Activated gamma-delta T cell (primary cell): ENCODE measurements at regions not wholly inside any gene's neighbourhood (a gene's known extent, or its start where the extent isn't known, plus 50 kb on each side); places are given as distances from the start of the nearest gene placed in this dataset.
"Not testable (repeated sequence)": the region's sequence is repeated elsewhere in the genome, so short reads cannot be mapped to it uniquely, and the experiment has no call there.

Experiments
- DNase-seq: peaks from one replicate; lab custom pipeline; 2025; lab: John Stamatoyannopoulos, UW

DNA sequence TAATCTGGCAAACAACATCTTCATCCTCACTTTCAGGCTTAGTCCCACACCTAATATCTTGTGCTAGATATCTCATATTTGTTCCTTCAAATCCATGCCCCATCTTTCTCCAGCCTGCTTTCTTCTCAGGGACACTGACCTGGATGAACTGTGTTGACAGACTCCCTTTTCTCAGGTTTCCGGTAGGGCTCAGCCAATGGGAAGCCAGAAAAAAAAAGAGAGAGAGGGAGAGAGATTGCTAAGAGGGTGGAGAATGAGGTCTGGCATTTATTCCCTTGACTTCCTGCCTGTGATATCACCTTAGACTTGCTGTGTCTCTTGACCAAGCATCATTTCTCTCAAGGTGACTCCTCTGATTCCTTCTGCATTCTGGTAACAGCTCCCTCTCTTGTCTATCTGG, 145.6 kb upstream of the ABI3BP start:
- DNase-seq: no peak

GRCh38 chr3:101134331-101134730, 141.1 kb upstream of the ABI3BP start:
- no peak for DNase-seq

- DNase-seq: no peak
These were observed 140.4 kb upstream of the ABI3BP start for GRCh38 chr3:101133652-101134051.

DNA sequence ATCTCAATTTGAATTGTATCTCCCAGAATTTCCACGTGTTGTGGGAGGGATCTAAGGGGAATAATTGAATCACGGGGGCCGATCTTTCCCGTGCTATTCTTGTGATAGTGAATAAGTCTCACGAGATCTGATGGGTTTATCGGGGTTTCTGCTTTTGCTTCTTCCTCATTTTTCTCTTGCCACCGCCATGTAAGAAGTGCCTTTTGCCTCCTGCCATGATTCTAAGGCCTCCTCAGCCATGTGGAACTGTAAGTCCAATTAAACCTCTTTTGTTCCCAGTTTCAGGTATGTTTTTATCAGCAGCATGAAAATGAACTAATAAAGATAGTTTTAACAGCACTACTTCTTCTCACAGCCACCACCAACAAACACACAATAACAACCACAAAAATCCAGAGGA, 140.0 kb upstream of the ABI3BP start:
- not testable (repeated sequence) for DNase-seq

GRCh38 chr3:101131767-101132166, 138.5 kb upstream of the ABI3BP start:
- no peak for DNase-seq

GRCh38 chr3:101128786-101129185, 135.6 kb upstream of the ABI3BP start:
- DNase-seq: no peak

GRCh38 chr3:101128001-101128400, 134.8 kb upstream of the ABI3BP start:
- no peak for DNase-seq

- DNase-seq: no peak
These were observed 130.9 kb upstream of the ABI3BP start for GRCh38 chr3:101124125-101124524.

DNA sequence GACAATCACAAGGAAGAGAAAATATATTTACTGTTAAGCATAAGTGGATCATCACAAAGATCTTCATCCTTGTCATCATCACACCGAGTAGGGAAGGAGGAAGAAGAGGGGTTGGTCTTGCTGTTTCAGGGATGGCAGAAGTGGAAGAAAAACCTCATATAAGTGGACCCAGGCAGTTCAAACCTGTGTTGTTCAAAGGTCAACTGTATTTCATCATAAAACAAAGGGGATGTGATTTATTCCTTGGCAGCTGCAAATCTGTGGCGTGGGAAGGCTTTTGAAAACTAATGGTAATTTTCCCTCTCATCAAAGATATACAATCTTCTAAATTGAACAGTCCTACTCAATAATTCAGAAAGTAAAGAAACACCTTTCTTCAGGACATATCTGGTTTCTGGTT, 129.9 kb upstream of the ABI3BP start:
- DNase-seq: no peak

- DNase-seq: no peak
These were observed 129.5 kb upstream of the ABI3BP start for GRCh38 chr3:101122681-101123080.

DNA sequence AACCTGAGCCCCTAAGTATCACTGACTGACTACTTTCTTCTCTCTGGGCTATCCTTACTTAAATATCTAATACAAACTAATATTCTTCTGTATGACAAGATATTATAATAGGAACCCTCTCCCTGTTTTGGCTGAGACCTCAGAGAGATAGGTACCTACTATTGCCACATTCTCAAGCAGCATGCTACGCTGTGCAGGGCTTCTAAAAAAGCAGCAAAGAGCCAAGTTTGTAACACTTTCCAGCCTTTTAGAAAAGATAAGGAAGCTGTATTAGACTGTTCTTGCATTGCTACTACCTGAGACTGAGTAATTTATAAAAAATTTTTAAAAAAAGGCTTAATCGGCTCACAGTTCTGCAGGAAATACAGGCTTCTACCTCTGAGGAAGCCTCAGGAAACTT, 126.8 kb upstream of the ABI3BP start:
- no peak for DNase-seq

DNA sequence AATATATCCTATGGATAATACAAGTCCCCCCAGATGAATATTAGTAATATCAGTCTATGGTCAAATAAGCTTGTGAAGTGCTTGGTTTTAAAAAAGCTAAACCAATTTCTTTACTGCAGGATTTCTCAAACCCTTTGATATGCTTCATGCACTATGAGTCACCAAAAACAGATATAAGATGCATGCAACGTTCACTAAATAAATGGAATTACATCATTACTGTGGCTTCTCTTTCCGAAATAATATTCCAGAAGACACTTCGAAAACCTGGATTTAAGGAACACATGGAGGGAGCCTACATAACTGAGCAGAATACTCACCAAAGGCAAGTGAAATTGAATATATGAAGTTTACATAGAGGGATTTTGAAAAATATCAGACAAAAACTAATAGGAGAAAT, 126.3 kb upstream of the ABI3BP start:
- DNase-seq: no peak

DNA sequence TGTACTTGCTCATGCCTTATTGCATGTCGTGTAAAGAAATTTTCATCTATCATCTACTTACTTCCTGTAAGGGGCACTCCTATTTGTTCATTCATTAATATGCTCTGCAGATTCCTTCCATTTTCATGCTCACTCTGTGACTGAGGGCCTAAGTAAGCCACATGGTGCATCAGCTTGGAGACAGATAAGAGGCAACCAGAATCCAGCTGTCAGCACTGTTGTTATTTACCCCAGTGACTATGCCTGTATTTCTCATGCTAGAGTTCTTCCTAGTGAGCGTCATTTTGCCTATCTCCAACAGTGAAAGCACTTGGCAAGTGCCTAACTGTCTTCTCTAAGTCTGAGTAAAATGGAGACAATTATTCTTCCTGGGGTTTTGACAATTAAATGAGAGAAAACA, 124.8 kb upstream of the ABI3BP start:
- DNase-seq: no peak

GRCh38 chr3:101117465-101117864, 124.2 kb upstream of the ABI3BP start:
- DNase-seq: no peak

GRCh38 chr3:101110295-101110694, 117.1 kb upstream of the ABI3BP start:
- DNase-seq: not testable (repeated sequence)

DNA sequence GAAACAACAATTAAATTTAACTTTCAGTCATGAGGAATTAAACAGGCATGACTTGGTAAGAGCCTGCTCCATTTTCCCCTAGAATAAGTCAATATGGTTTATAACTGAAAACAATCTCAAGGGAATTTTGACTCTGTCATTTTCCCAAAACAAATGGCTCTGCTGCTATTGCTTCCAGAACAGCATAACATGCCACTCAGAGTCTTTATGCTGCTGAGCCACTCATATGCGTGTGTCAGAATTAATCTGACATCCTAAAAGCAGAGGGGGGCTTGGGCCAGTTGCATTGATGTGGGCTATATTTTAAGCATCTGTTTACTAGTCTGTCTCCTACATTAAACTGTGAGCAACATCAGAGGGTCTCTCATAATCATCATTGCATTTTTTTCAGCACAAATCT, 111.1 kb upstream of the ABI3BP start:
- DNase-seq: no peak

GRCh38 chr3:101102678-101103296, 109.6 kb upstream of the ABI3BP start:
- no peak for DNase-seq

DNA sequence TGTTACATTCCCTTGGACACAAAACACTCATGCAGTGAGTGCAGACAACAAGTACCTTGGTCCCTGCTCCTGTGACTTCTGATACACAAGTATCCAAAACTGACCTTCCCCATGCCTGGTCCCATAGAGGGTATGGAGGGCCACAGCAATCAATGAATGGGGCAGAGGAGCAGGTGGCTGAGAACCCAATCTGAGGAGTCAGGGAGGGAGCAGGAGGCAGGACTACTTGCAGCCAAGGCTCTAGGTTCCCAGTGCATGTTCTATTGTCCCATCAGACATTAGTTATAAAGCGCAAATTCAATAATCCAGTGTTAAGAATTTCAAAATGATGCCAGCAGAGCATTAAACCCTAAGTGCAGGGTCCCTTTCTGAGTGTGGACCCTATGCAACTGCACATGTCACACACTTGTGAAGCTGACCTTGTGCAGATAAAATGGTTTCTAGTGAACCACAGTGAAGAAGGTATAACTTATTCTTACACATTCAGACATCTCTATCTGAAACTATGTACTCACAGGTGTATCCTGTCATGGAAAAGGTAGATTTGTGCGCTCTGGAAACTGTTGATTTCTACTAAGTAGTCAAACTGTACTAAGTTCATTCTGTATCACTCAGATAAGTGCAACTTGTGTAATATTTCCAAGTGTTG, 107.3 kb upstream of the ABI3BP start:
- DNase-seq: no peak

DNA sequence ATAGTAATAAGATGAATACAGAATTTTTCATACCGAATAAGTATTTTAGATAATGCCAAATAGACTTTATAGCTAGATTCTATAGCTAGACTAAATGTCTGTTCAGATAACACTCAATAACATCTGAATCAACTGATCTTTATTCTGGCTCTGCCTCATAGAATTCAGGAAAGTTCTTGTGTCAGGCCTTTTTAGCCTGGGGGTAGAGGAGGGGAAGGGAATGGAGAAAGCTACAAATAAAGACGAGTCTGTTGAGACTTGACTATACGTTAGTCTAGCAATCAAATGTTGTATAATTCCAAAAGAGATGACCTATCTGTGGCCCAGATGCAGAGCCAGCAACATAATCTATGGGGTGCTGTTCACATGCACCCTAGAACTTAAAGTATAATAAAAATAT, 106.6 kb upstream of the ABI3BP start:
- no peak for DNase-seq

DNA sequence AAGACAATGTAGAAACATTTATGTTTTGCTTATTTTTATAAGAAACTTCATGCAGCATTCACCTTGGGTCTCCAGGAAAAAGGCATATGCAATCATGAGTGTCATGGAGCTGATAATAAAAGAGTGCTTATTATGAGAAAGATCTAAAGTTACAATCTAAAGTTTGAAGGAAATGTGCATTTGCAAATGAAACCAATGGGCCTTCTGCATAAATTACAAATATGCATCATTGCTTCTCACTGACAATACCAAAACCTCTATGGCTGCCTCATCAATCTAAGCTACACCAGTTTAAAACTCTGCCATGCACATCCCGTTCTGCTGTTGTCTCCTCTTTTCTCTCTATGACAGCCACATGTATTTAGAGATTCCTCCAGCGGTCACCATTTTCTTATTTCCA, 103.2 kb upstream of the ABI3BP start:
- DNase-seq: no peak

GRCh38 chr3:101095693-101096430, 102.6 kb upstream of the ABI3BP start:
- no peak for DNase-seq

GRCh38 chr3:101091489-101091888, 98.3 kb upstream of the ABI3BP start:
- DNase-seq: no peak

GRCh38 chr3:101085752-101086151, 92.5 kb upstream of the ABI3BP start:
- DNase-seq: no peak
